Natural killer cell (primary cell): ENCODE measurements at regions not wholly inside any gene's neighbourhood (a gene's known extent, or its start where the extent isn't known, plus 50 kb on each side); places are given as distances from the start of the nearest gene placed in this dataset.

Source experiments
- ATAC-seq, 3 donors: fragments of 150-1000 bp in 2 of 3; fragments of 200-7000 bp in 1 of 3; cut with Tn5 transposase; 1 replicate in 1 of 3; 2 replicates in 2 of 3; pipeline ENCODE4 v1.10.0; 2021; ENCODE audit warnings: mild to moderate bottlenecking in 2 of 3, moderate library complexity in 2 of 3
- DNase-seq, 2 donors: peaks; one replicate each; pipeline versions ENCODE4 v3.0.0 to v3.0.0-alpha.2; 2013 to 2021; ENCODE audit warnings: mixed read lengths in 1 of 2
- H3K27ac ChIP-seq: one replicate; pipeline ENCODE4 v1.5.1; 2013; ENCODE audit warnings: mild to moderate bottlenecking, low read length
- H3K27me3 ChIP-seq: one replicate; pipeline ENCODE4 v1.6.1; 2013; ENCODE audit warnings: low read length; ENCODE audit not compliant: control insufficient read depth, insufficient read depth
- H3K36me3 ChIP-seq: one replicate; pipeline ENCODE4 v1.6.1; 2013; ENCODE audit warnings: low read length; ENCODE audit not compliant: control insufficient read depth, insufficient read depth
- H3K4me1 ChIP-seq: one replicate; pipeline ENCODE4 v1.6.1; 2013; ENCODE audit warnings: low read length; ENCODE audit not compliant: control insufficient read depth, insufficient read depth
- H3K4me3 ChIP-seq: one replicate; pipeline ENCODE4 v1.5.1; 2013; ENCODE audit warnings: low read length
- H3K9me3 ChIP-seq: one replicate; pipeline ENCODE4 v1.6.1; 2013; ENCODE audit warnings: low read length; ENCODE audit not compliant: control insufficient read depth, insufficient read depth
- H3K27ac Mint-ChIP-seq, 2 donors: one replicate each; pipeline ENCODE4 v1.8.0; 2022; ENCODE audit warnings: mild to moderate bottlenecking in 2 of 2, mixed read lengths in 2 of 2, moderate library complexity in 1 of 2
- H3K27me3 Mint-ChIP-seq, 2 donors: one replicate each; pipeline ENCODE4 v1.8.0; 2022; ENCODE audit warnings: low read depth in 2 of 2, mixed read lengths in 2 of 2
- H3K36me3 Mint-ChIP-seq: one replicate; pipeline ENCODE4 v1.8.0; 2022; ENCODE audit warnings: mixed read lengths
- H3K4me1 Mint-ChIP-seq, 2 donors: one replicate each; pipeline ENCODE4 v1.8.0; 2022; ENCODE audit warnings: mixed read lengths in 2 of 2
- H3K4me3 Mint-ChIP-seq: one replicate; pipeline ENCODE4 v1.8.0; 2022; ENCODE audit warnings: mild to moderate bottlenecking, moderate library complexity, mixed read lengths
- H3K9me3 Mint-ChIP-seq, 2 donors: one replicate each; pipeline ENCODE4 v1.8.0; 2022; ENCODE audit warnings: mixed read lengths in 2 of 2
- CTCF ChIP-seq: fragments of 200-600 bp; IDR thresholded peaks from one replicate; pipeline ENCODE4 v1.8.0; 2022; ENCODE audit warnings: antibody characterized with exemption
- WGBS: methylation state at CpG from one replicate; pipeline ENCODE4 v1.1.7; 2013; ENCODE audit warnings: missing lambda C conversion rate; ENCODE audit not compliant: insufficient coverage; 5-methylcytosine and 5-hydroxymethylcytosine counted together
- intact Hi-C: fragments of 100-400 bp; cut with micrococcal nuclease; formaldehyde crosslinking; loops from one replicate; pipeline ENCODE4 v1.14.2; 2022

DNA sequence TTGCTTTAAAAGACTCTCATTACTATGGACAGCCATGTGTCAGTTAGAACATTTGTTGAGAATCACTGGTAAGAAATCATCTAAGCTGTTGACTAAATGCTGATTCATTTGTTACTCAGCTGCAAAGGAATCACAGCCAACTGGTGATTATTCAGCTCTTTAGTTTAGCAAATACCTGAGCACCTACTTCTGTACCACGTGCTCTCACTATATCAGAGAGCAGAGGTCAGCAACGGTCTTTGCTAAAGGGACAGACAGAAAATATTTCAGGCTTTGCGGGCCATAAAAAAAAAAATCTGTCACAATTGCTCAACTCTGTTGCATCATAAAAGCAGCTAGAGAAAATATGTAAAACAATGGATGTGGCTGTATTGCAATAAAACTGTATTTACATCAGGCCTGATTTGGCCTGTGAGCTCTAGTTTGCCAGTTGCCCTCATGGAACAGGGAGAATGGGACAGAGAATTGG is 377.6 kb downstream of the DNAH5 start:
- Histone ChIP-seq H3K36me3 (no peaks in the 10 kb centered on the region), H3K4me1 (no peaks in the 10 kb centered on the region), H3K9me3 (no peaks in the 10 kb centered on the region), H3K27ac (no peak overlapping the region), H3K4me3 (no peak overlapping the region), H3K27me3 (no peaks in the 10 kb centered on the region)
- 84% methylated on average over 3 of the region's 3 CpGs for WGBS
- no peak for ATAC-seq
- no peak overlapping the region for H3K4me3 Mint-ChIP-seq
- intact Hi-C loops: no loop called here
- H3K27me3 Mint-ChIP-seq: no peaks in the 10 kb centered on the region
- H3K9me3 Mint-ChIP-seq: peaks cover 11 to 18% of the 10 kb centered on the region in 2 donors
- H3K4me1 Mint-ChIP-seq: no peaks in the 10 kb centered on the region
- H3K27ac Mint-ChIP-seq: no peak overlapping the region
- peaks cover 7% of the 10 kb centered on the region for H3K36me3 Mint-ChIP-seq
- TF ChIP-seq CTCF: no peak
- no peak for DNase-seq

DNA sequence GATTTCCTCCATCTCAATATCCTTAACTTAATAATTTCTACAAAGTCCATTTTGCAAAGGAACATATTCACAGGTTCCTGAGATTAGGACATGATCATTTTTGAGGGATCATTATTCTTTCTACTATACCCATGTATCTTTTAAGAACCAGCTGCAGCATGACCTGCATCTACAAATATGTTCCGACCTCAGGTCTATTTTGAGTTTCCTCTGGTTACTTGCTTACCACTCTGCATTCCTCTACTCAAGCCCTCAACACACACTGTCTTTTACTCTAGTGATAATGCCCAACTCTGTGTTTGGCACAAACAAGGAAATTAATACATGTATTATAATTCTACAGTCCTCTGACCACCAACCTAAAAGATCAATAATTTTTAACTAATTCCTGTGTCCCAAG is 386.1 kb downstream of the DNAH5 start:
- no peaks in the 10 kb centered on the region for H3K9me3 ChIP-seq
- 81% methylated on average over 1 of the region's 1 CpG for WGBS
- no peaks in the 10 kb centered on the region for H3K4me1 Mint-ChIP-seq
- DNase-seq (no peak), ATAC-seq (no peak)
- no peaks in the 10 kb centered on the region for H3K36me3 ChIP-seq
- no peak for TF ChIP-seq CTCF
- H3K4me3 ChIP-seq: no peak overlapping the region
- intact Hi-C loops: no loop called here
- H3K27me3 Mint-ChIP-seq: no peaks in the 10 kb centered on the region
- H3K27ac Mint-ChIP-seq: no peak overlapping the region
- no peaks in the 10 kb centered on the region for H3K36me3 Mint-ChIP-seq
- H3K4me3 Mint-ChIP-seq: no peak overlapping the region
- no peaks in the 10 kb centered on the region for H3K27me3 ChIP-seq
- peaks cover 5 to 6% of the 10 kb centered on the region in 2 donors for H3K9me3 Mint-ChIP-seq
- no peaks in the 10 kb centered on the region for H3K4me1 ChIP-seq
- no peak overlapping the region for H3K27ac ChIP-seq

GRCh38 chr5:13553896-13554295 is 390.6 kb downstream of the DNAH5 start:
- DNase-seq (no peak), ATAC-seq (no peak)
- intact Hi-C loops: no loop called here
- Mint-ChIP-seq H3K4me3 (no peak overlapping the region), H3K4me1 (no peaks in the 10 kb centered on the region), H3K9me3 (peaks cover 3 to 5% of the 10 kb centered on the region in 2 donors), H3K27ac (no peak overlapping the region), H3K27me3 (no peaks in the 10 kb centered on the region), H3K36me3 (no peaks in the 10 kb centered on the region)
- Histone ChIP-seq H3K36me3 (no peaks in the 10 kb centered on the region), H3K27me3 (no peaks in the 10 kb centered on the region), H3K4me1 (no peaks in the 10 kb centered on the region), H3K27ac (no peak overlapping the region), H3K4me3 (no peak overlapping the region), H3K9me3 (no peaks in the 10 kb centered on the region)
- TF ChIP-seq CTCF: no peak
- WGBS: 50% methylated on average over 4 of the region's 4 CpGs

DNA sequence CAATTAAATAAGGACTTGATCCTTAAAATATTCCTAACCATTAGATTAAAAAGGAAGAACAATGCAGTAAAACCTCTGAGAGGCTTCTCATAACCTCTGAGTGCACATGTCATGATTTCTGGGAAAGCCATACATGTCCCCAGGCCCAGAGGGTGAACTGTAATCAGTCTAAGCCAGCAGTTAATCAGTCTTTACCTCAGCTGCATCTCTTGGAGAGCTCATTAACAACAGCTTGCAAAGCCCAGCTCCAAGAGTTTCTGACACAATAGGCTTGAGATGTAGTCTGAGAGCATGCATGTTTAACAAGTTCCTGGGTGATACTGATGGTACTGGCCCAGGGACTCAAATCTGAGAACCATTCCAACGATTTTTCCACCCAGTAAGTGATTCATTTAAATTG is 392.1 kb downstream of the DNAH5 start:
- Histone ChIP-seq H3K4me3 (no peak overlapping the region), H3K4me1 (no peaks in the 10 kb centered on the region), H3K36me3 (no peaks in the 10 kb centered on the region), H3K9me3 (no peaks in the 10 kb centered on the region), H3K27me3 (no peaks in the 10 kb centered on the region), H3K27ac (no peak overlapping the region)
- DNase-seq (no peak), ATAC-seq (no peak)
- no peaks in the 10 kb centered on the region for H3K27me3 Mint-ChIP-seq
- intact Hi-C loops: no loop called here
- 35% methylated on average over 1 of the region's 1 CpG for WGBS
- no peak overlapping the region for H3K27ac Mint-ChIP-seq
- no peaks in the 10 kb centered on the region for H3K36me3 Mint-ChIP-seq
- H3K4me3 Mint-ChIP-seq: no peak overlapping the region
- H3K9me3 Mint-ChIP-seq: peaks cover 0 to 3% of the 10 kb centered on the region in 2 donors
- no peak for TF ChIP-seq CTCF
- no peaks in the 10 kb centered on the region for H3K4me1 Mint-ChIP-seq
